Psoas muscle (tissue), 7 donors: ENCODE measurements at regions not wholly inside any gene's neighbourhood (a gene's known extent, or its start where the extent isn't known, plus 50 kb on each side); places are given as distances from the start of the nearest gene placed in this dataset.

ENCODE experiments used
- ATAC-seq, 4 donors: fragments of 200-7000 bp; cut with Tn5 transposase; one replicate each; pipeline ENCODE4 v1.9.1; 2020; ENCODE audit warnings: moderate library complexity in 3 of 4, mild to moderate bottlenecking in 2 of 4
- DNase-seq, 2 donors: peaks; one replicate each; pipeline ENCODE4 v3.0.0-alpha.2; 2020
- H3K27ac ChIP-seq: fragments of 200-600 bp; one replicate; pipeline ENCODE4 v1.8.0; 2022
- H3K27me3 ChIP-seq, 3 donors: fragments of 200-600 bp in 1 of 3; one replicate each; pipeline versions ENCODE4 v1.6.1 to v1.8.0; 2013 to 2022; ENCODE audit warnings: low read length in 2 of 3, mild to moderate bottlenecking in 2 of 3, moderate library complexity in 1 of 3; ENCODE audit not compliant: insufficient read depth in 3 of 3
- H3K36me3 ChIP-seq, 2 donors: fragments of 200-600 bp in 1 of 2; one replicate each; pipeline versions ENCODE4 v1.6.1 to v1.8.0; 2013 to 2022; ENCODE audit warnings: low read depth in 1 of 2, mild to moderate bottlenecking in 1 of 2, moderate library complexity in 1 of 2; ENCODE audit not compliant: insufficient read depth in 1 of 2
- H3K4me1 ChIP-seq: fragments of 200-600 bp; one replicate; pipeline ENCODE4 v1.8.0; 2022
- H3K4me3 ChIP-seq: fragments of 200-600 bp; one replicate; pipeline ENCODE4 v1.8.0; 2022; ENCODE audit warnings: mild to moderate bottlenecking
- H3K9me3 ChIP-seq: fragments of 200-600 bp; one replicate; pipeline ENCODE4 v1.8.0; 2022
- WGBS, 3 donors: extraction: QIAGEN DNeasy Blood & Tissue Kit; methylation state at CpG; one replicate each; pipeline versions ENCODE4 v1.1.6 to v1.1.7; 2013; 5-methylcytosine and 5-hydroxymethylcytosine counted together
- intact Hi-C, 2 donors: fragments of 100-400 bp; cut with DNase I; formaldehyde crosslinking; loops; one replicate each; pipeline versions ENCODE4 v1.11.0 to v1.14.2; 2022
- TF ChIP-seq, protein P1 (sequence below): fragments of 200-600 bp; IDR thresholded peaks from one replicate; pipeline ENCODE4 v1.8.0; 2022; ENCODE audit warnings: antibody characterized with exemption
- donor health status: healthy with polysubstance abuse.
- donor health status: DM: no; HTN: no; CAD: no; lungs with moderate emphysema.
- donor health status: Bipolar disorder and iron deficiency.
- donor health status: healthy.
- donor health status: DM: yes; HTN: yes; CAD: no.
- donor health status: DM: no; HTN: no; CAD: no.
- donor health status: DM: yes; HTN: yes; CAD: no.

DNA sequence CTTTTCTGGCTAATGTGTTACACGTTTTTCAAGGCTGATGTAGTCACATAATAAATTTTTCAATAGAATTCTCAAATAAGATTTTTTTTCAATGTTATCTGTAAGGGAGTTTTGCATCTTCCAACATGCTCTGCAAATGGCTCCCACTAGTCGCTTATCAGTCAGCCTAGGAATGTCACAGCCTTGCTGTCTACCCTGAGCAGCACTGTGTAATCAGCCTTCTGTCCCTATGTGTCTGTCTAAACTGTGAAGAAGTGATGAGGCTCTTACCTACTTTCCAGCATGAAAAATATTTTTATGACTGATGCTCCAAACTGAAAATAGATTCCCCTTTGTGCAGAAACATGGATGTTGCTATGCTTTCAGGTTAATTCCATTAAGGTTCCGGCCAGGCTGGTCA lies 75.1 kb upstream of the FAM216B start:
- WGBS, 3 donors, result 41 to 63% (median 52%) methylated on average over 3 of the region's 3 CpGs
- Histone ChIP-seq H3K4me3 (no peak overlapping the region), H3K27me3 (no peaks in the 10 kb centered on the region), H3K27ac (no peak overlapping the region), H3K4me1 (no peaks in the 10 kb centered on the region), H3K36me3 (no peaks in the 10 kb centered on the region), H3K9me3 (no peaks in the 10 kb centered on the region)
- no peak for DNase-seq
- TF ChIP-seq, protein P1, sequence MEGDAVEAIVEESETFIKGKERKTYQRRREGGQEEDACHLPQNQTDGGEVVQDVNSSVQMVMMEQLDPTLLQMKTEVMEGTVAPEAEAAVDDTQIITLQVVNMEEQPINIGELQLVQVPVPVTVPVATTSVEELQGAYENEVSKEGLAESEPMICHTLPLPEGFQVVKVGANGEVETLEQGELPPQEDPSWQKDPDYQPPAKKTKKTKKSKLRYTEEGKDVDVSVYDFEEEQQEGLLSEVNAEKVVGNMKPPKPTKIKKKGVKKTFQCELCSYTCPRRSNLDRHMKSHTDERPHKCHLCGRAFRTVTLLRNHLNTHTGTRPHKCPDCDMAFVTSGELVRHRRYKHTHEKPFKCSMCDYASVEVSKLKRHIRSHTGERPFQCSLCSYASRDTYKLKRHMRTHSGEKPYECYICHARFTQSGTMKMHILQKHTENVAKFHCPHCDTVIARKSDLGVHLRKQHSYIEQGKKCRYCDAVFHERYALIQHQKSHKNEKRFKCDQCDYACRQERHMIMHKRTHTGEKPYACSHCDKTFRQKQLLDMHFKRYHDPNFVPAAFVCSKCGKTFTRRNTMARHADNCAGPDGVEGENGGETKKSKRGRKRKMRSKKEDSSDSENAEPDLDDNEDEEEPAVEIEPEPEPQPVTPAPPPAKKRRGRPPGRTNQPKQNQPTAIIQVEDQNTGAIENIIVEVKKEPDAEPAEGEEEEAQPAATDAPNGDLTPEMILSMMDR, result no peak
- no peak for ATAC-seq
- intact Hi-C loops, result no loop called here

- no peaks in the 10 kb centered on the region for H3K27me3 ChIP-seq
- H3K9me3 ChIP-seq, result no peaks in the 10 kb centered on the region
- TF ChIP-seq, protein P1, result no peak
- ATAC-seq, result no peak
- DNase-seq, result no peak
- H3K4me3 ChIP-seq, result no peak overlapping the region
- intact Hi-C loops, result no loop called here
- no peak overlapping the region for H3K27ac ChIP-seq
- H3K4me1 ChIP-seq, result no peaks in the 10 kb centered on the region
- H3K36me3 ChIP-seq, result no peaks in the 10 kb centered on the region
- 31 to 60% (median 41%) methylated on average over 4 of the region's 4 CpGs for WGBS, 3 donors
Observed at GRCh38 chr13:42707048-42707447, 74.3 kb upstream of the FAM216B start.

GRCh38 chr13:42707586-42707985 lies 73.8 kb upstream of the FAM216B start:
- Histone ChIP-seq H3K36me3 (no peaks in the 10 kb centered on the region), H3K4me3 (no peak overlapping the region), H3K27ac (no peak overlapping the region), H3K9me3 (no peaks in the 10 kb centered on the region), H3K27me3 (no peaks in the 10 kb centered on the region), H3K4me1 (no peaks in the 10 kb centered on the region)
- intact Hi-C loops, result no loop called here
- WGBS, 3 donors, result 84 to 88% (median 86%) methylated on average over 4 of the region's 4 CpGs
- ATAC-seq, result no peak
- no peak for DNase-seq
- TF ChIP-seq, protein P1, result no peak

DNA sequence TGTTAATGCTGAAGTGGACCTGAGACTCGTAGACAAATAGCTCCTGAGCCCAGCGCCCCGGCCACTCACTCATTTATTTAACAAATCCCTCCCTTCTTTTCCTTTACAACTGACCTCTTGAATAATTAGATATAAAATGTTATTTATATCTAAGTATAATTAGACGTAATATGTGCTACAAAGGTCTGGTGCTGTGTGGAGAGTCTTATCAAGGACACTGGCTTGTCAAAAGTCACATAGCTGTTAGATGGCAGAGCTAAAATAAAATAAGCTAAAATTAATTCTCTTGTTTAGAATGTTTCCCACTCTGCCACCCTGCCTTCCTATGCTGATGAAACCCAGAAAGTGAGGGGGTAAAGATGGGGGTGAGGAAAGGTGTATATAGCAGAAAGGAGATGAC lies 73.0 kb upstream of the FAM216B start:
- no peaks in the 10 kb centered on the region for H3K27me3 ChIP-seq
- no peaks in the 10 kb centered on the region for H3K36me3 ChIP-seq
- TF ChIP-seq, protein P1, result no peak
- H3K4me1 ChIP-seq, result no peaks in the 10 kb centered on the region
- H3K4me3 ChIP-seq, result no peak overlapping the region
- no peak for DNase-seq
- ATAC-seq, result no peak
- H3K9me3 ChIP-seq, result no peaks in the 10 kb centered on the region
- H3K27ac ChIP-seq, result no peak overlapping the region
- intact Hi-C loops, result no loop called here
- 96 to 97% (median 96%) methylated on average over 4 of the region's 4 CpGs for WGBS, 3 donors

DNA sequence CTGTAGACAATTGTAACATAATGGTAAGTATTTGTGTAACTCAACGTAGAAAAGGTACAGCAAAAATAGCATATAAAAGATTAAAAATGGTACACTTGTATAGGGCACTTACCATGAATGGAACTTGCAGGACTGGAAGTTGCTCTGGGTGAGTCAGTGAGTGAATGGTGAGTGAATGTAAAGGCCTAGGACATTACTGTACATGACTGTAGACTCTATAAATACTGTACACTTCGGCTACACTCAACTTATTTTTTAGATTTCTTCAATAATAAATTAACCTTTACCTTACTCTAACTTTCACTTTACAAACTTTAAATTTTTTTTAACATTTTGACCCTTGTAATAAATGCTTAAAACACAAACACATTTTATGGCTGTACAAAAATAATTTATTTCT lies 72.1 kb upstream of the FAM216B start:
- ATAC-seq (no peak), DNase-seq (no peak)
- Histone ChIP-seq H3K4me3 (no peak overlapping the region), H3K9me3 (no peaks in the 10 kb centered on the region), H3K27ac (no peak overlapping the region), H3K27me3 (no peaks in the 10 kb centered on the region), H3K4me1 (no peaks in the 10 kb centered on the region), H3K36me3 (no peaks in the 10 kb centered on the region)
- 91 to 95% (median 92%) methylated on average over 2 of the region's 2 CpGs for WGBS, 3 donors
- TF ChIP-seq, protein P1, result no peak
- intact Hi-C loops, result no loop called here
